22Rv1 (cell line): ENCODE measurements at regions not wholly inside any gene's neighbourhood (a gene's known extent, or its start where the extent isn't known, plus 50 kb on each side); places are given as distances from the start of the nearest gene placed in this dataset.

Experiments used
- CTCF ChIP-seq: fragments of 450-650 bp; IDR thresholded peaks from 2 replicates; pipeline ENCODE4 v1.5.1; 2017; ENCODE audit warnings: mild to moderate bottlenecking
- ZFX ChIP-seq: fragments of 450-650 bp; IDR thresholded peaks from 2 replicates; pipeline ENCODE4 v1.6.1; 2017; ENCODE audit warnings: antibody characterized with exemption, borderline replicate concordance

GRCh38 chr13:72122661-72123255 lies 255.8 kb upstream of the DACH1 start:
- TF ChIP-seq CTCF (no peak), ZFX (no peak)
